ENCODE measurements at regions not wholly inside any gene's neighbourhood (a gene's known extent, or its start where the extent isn't known, plus 50 kb on each side); places are given as distances from the start of the nearest gene placed in this dataset.

DNA sequence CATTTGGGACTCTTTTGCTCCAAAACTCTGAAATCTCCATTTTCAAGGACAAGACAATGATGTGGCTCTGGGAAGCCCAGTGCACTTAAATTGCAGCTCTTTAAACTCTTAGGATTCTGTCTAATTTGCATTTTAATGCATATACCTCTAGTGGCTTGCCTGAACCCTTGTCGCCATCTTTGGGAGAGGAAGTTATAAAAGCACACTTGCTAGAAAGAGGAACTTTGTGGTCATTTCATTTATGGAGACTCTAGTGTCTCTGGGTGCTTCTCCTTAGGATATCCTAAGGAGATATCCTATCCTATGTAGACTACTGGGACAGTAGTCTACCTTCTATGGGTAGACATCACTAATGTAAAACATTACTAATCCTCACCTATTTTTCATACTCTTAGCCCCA, 77.3 kb upstream of the SLC1A3 start:
- DNase-seq (ENCODE audit: low spot score in 2 of 2), result no peak
- intact Hi-C loops (cut with DNase I; ENCODE audit: low total_unique reads), result no loop called here
- no peak overlapping the region for H3K4me3 ChIP-seq
- no peaks in the 10 kb centered on the region for H3K27me3 ChIP-seq
- H3K36me3 ChIP-seq, result no peaks in the 10 kb centered on the region
- no peak for TF ChIP-seq POLR2A (IDR thresholded peaks at IDR 0.05)
- no peak for TF ChIP-seq POLR2AphosphoS5 (IDR thresholded peaks at IDR 0.05)
- TF ChIP-seq, protein P1, sequence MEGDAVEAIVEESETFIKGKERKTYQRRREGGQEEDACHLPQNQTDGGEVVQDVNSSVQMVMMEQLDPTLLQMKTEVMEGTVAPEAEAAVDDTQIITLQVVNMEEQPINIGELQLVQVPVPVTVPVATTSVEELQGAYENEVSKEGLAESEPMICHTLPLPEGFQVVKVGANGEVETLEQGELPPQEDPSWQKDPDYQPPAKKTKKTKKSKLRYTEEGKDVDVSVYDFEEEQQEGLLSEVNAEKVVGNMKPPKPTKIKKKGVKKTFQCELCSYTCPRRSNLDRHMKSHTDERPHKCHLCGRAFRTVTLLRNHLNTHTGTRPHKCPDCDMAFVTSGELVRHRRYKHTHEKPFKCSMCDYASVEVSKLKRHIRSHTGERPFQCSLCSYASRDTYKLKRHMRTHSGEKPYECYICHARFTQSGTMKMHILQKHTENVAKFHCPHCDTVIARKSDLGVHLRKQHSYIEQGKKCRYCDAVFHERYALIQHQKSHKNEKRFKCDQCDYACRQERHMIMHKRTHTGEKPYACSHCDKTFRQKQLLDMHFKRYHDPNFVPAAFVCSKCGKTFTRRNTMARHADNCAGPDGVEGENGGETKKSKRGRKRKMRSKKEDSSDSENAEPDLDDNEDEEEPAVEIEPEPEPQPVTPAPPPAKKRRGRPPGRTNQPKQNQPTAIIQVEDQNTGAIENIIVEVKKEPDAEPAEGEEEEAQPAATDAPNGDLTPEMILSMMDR (IDR thresholded peaks at IDR 0.05), result no peak
- no peaks in the 10 kb centered on the region for H3K9me3 ChIP-seq
- H3K27ac ChIP-seq, result no peak overlapping the region
- no peaks in the 10 kb centered on the region for H3K4me1 ChIP-seq

GRCh38 chr5:36530215-36530614, 76.2 kb upstream of the SLC1A3 start:
- TF ChIP-seq POLR2AphosphoS5 (IDR thresholded peaks at IDR 0.05) (no peak), POLR2A (IDR thresholded peaks at IDR 0.05) (no peak)
- TF ChIP-seq, protein P1 (IDR thresholded peaks at IDR 0.05), result no peak
- Histone ChIP-seq H3K27ac (no peak overlapping the region), H3K36me3 (no peaks in the 10 kb centered on the region), H3K9me3 (no peaks in the 10 kb centered on the region), H3K27me3 (no peaks in the 10 kb centered on the region), H3K4me3 (no peak overlapping the region), H3K4me1 (no peaks in the 10 kb centered on the region)
- no peak for DNase-seq (ENCODE audit: low spot score in 2 of 2)
- intact Hi-C loops (cut with DNase I; ENCODE audit: low total_unique reads), result no loop called here

DNA sequence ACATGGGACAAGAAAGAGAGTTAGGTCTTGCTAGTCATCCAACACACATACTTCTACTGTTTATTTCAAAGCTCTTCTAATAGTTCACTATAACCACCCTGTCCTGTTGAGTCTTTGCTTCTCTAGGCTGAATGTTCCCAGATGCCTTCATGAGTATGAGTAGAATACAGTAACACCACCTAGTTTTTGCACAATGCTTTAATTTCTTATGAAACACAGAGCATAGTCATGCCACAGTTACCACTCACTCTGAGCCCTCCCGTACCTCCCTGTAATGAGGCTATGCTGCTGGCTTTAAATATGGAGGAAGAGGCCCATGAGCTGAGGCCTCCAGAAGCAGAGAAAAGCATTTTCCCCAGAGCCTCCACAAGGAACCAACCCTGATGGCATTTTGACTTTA, 75.0 kb upstream of the SLC1A3 start:
- H3K27ac ChIP-seq, result no peak overlapping the region
- H3K4me1 ChIP-seq, result no peaks in the 10 kb centered on the region
- H3K9me3 ChIP-seq, result no peaks in the 10 kb centered on the region
- H3K36me3 ChIP-seq, result no peaks in the 10 kb centered on the region
- no peak for DNase-seq (ENCODE audit: low spot score in 2 of 2)
- intact Hi-C loops (cut with DNase I; ENCODE audit: low total_unique reads), result no loop called here
- H3K27me3 ChIP-seq, result no peaks in the 10 kb centered on the region
- no peak for TF ChIP-seq POLR2AphosphoS5 (IDR thresholded peaks at IDR 0.05)
- TF ChIP-seq, protein P1 (IDR thresholded peaks at IDR 0.05), result no peak
- no peak for TF ChIP-seq POLR2A (IDR thresholded peaks at IDR 0.05)
- no peak overlapping the region for H3K4me3 ChIP-seq

DNA sequence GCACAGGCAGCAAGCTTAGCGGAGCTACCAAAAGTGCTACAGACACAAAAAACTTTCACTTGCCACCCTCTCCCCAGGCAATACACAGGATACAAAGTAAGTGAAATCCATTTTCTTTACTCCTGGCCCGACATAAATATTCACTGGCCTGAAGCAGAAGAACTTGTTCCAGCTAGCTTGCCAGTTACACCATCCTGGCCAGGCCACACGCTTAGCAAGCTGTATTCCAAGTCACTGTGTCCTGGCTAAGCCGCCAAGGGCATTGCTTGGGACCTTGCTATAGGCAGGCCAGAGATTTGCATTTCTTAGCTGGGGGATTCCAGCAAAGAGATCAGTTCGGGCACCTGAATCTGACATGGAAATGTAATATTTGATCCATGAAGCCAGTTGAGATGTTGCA, 71.0 kb upstream of the SLC1A3 start:
- DNase-seq (ENCODE audit: low spot score in 2 of 2), result peak in 1 of 2 donors; percentile 32
- no peaks in the 10 kb centered on the region for H3K9me3 ChIP-seq
- no peak overlapping the region for H3K27ac ChIP-seq
- intact Hi-C loops (cut with DNase I; ENCODE audit: low total_unique reads), result no loop called here
- TF ChIP-seq POLR2A (IDR thresholded peaks at IDR 0.05), result no peak
- H3K4me3 ChIP-seq, result no peak overlapping the region
- H3K4me1 ChIP-seq, result no peaks in the 10 kb centered on the region
- no peaks in the 10 kb centered on the region for H3K27me3 ChIP-seq
- no peaks in the 10 kb centered on the region for H3K36me3 ChIP-seq

DNA sequence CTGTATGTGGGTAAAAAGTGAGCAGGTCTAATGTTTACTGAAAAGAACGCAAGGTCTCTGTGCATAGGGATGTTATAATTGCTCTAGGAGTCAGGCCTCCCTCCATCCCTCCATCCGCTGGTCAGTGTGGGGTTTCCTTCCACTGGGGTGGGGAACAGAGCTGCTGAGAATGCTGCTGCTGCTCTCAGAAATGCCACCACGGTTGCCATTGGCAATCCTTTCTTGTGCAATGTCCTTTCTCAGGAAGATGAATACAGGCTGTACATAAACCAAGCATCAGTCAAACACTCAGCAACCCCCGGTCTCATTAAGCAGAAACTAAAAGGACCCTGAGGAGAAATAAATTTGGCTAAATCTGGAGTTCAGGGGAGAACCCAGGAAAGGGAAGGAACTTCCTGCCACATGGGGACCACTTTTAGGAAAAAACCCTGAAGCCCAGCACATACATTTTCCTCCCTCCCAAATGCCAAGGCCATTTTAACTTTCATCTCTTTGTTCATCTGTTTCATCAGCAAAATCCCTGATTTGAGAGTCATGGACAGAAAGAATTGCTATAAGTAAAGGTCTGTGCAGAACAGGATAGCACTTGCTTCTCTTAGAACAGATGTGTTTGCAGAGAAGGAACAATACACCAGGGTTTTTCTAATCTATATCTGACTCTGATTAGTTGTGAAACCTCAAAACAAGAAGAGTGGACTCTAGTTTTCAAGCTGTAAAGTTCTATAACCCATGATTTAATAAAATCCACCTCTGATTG, 70.4 kb upstream of the SLC1A3 start:
- intact Hi-C loops (cut with DNase I; ENCODE audit: low total_unique reads), result no loop called here
- Histone ChIP-seq H3K9me3 (no peaks in the 10 kb centered on the region), H3K36me3 (no peaks in the 10 kb centered on the region), H3K4me3 (no peak overlapping the region), H3K27ac (no peak overlapping the region), H3K27me3 (no peaks in the 10 kb centered on the region), H3K4me1 (no peaks in the 10 kb centered on the region)
- TF ChIP-seq POLR2AphosphoS5 (IDR thresholded peaks at IDR 0.05) (no peak), POLR2A (IDR thresholded peaks at IDR 0.05) (no peak)
- TF ChIP-seq, protein P1 (IDR thresholded peaks at IDR 0.05), result no peak
- DNase-seq (ENCODE audit: low spot score in 2 of 2), result no peak
